CD4-positive, alpha-beta T cell (primary cell): ENCODE measurements at regions not wholly inside any gene's neighbourhood (a gene's known extent, or its start where the extent isn't known, plus 50 kb on each side); places are given as distances from the start of the nearest gene placed in this dataset.

Experiments used
- ATAC-seq: fragments of 200-7000 bp; cut with Tn5 transposase; one replicate; pipeline ENCODE4 v1.10.0; 2022; ENCODE audit warnings: mild to moderate bottlenecking; ENCODE audit not compliant: poor library complexity
- CTCF ChIA-PET: fragments of 350-600 bp; sonication (Branson Sonifier 250); formaldehyde crosslinking; loops from one replicate; lab custom pipeline; 2021; ENCODE audit warnings: antibody characterized with exemption, inconsistent platforms; lab: Charles Lee
- POLR2A ChIA-PET: fragments of 350-600 bp; sonication (Branson Sonifier 250); formaldehyde crosslinking; loops from one replicate; lab custom pipeline; 2021; ENCODE audit warnings: antibody characterized with exemption, inconsistent platforms; lab: Charles Lee
- DNase-seq, 14 experiments: peaks; one replicate each; pipeline ENCODE4 v3.0.0-alpha.2; 2013 to 2020; ENCODE audit warnings: mixed read lengths in 2 of 14
- H3K27ac ChIP-seq, 2 donors: one replicate each; pipeline versions ENCODE4 v1.5.1 to v1.7.0; 2013; ENCODE audit warnings: low read length in 2 of 2, low read depth in 1 of 2, mild to moderate bottlenecking in 1 of 2
- H3K27me3 ChIP-seq, 2 experiments: 1 replicate in 1 of 2; 2 replicates in 1 of 2; pipeline versions ENCODE4 v1.6.1 to v1.7.0; 2013; ENCODE audit warnings: low read length in 2 of 2, control low read depth in 1 of 2, mild to moderate bottlenecking in 1 of 2, moderate library complexity in 1 of 2; ENCODE audit not compliant: insufficient read depth in 2 of 2, control insufficient read depth in 1 of 2
- H3K36me3 ChIP-seq: one replicate; pipeline ENCODE4 v1.6.1; 2013; ENCODE audit warnings: low read length, control low read depth; ENCODE audit not compliant: insufficient read depth
- H3K4me1 ChIP-seq: one replicate; pipeline ENCODE4 v1.6.1; 2013; ENCODE audit warnings: low read length, control low read depth; ENCODE audit not compliant: insufficient read depth
- H3K4me3 ChIP-seq: one replicate; pipeline ENCODE4 v1.5.1; 2013; ENCODE audit warnings: mild to moderate bottlenecking, low read length, moderate library complexity
- H3K9me3 ChIP-seq, 2 experiments: 1 replicate in 1 of 2; 2 replicates in 1 of 2; pipeline versions ENCODE4 v1.6.1 to v1.7.0; 2013; ENCODE audit warnings: low read length in 2 of 2, mild to moderate bottlenecking in 2 of 2, control low read depth in 1 of 2, moderate library complexity in 1 of 2; ENCODE audit not compliant: control insufficient read depth in 1 of 2, insufficient read depth in 1 of 2
- H3K27ac Mint-ChIP-seq: one replicate; pipeline ENCODE4 v1.8.0; 2020; ENCODE audit warnings: mixed read lengths
- H3K27me3 Mint-ChIP-seq: one replicate; pipeline ENCODE4 v1.8.0; 2021; ENCODE audit warnings: mixed read lengths
- H3K36me3 Mint-ChIP-seq: one replicate; pipeline ENCODE4 v1.8.0; 2021; ENCODE audit warnings: low read depth, mixed read lengths
- H3K4me1 Mint-ChIP-seq: one replicate; pipeline ENCODE4 v1.8.0; 2021; ENCODE audit warnings: low read depth, mixed read lengths
- H3K4me3 Mint-ChIP-seq: one replicate; pipeline ENCODE4 v1.8.0; 2020; ENCODE audit warnings: mild to moderate bottlenecking, mixed read lengths
- H3K9me3 Mint-ChIP-seq: one replicate; pipeline ENCODE4 v1.8.0; 2020; ENCODE audit warnings: mixed read lengths
- CTCF ChIP-seq: fragments of 200-600 bp; IDR thresholded peaks from one replicate; pipeline ENCODE4 v1.8.0; 2022; ENCODE audit warnings: antibody characterized with exemption, mild to moderate bottlenecking
- intact Hi-C, 2 experiments: fragments of 100-400 bp; cut with DNase I in 1 of 2; cut with micrococcal nuclease in 1 of 2; formaldehyde crosslinking; loops; one replicate each; pipeline versions ENCODE4 v1.15.1 to v1.9.0; 2023 to 2025; cut with DNase I, micrococcal nuclease

GRCh38 chr12:96140174-96140573 is 54.0 kb upstream of the ELK3 start:
- Mint-ChIP-seq H3K36me3 (no peaks in the 10 kb centered on the region), H3K27ac (no peak overlapping the region), H3K4me3 (no peak overlapping the region), H3K9me3 (no peaks in the 10 kb centered on the region), H3K4me1 (peaks cover 29% of the 10 kb centered on the region), H3K27me3 (no peaks in the 10 kb centered on the region)
- CTCF ChIA-PET: no interaction called here
- Histone ChIP-seq H3K9me3 (no peaks in the 10 kb centered on the region), H3K27me3 (no peaks in the 10 kb centered on the region), H3K4me1 (peaks cover 24% of the 10 kb centered on the region), H3K27ac (no peak overlapping the region), H3K36me3 (no peaks in the 10 kb centered on the region), H3K4me3 (no peak overlapping the region)
- ATAC-seq (no peak), DNase-seq (no peak)
- TF ChIP-seq CTCF: no peak
- POLR2A ChIA-PET: no interaction called here
- intact Hi-C loops: loop anchor here in 1 of 2 experiments (5.0 kb wide), 1 partner anchor 57 kb away; no protein-coding TSS in a partner anchor

GRCh38 chr12:96141216-96141912 is 52.8 kb upstream of the ELK3 start:
- Mint-ChIP-seq H3K27ac (no peak overlapping the region), H3K36me3 (no peaks in the 10 kb centered on the region), H3K4me3 (no peak overlapping the region), H3K27me3 (no peaks in the 10 kb centered on the region), H3K4me1 (peaks cover 25% of the 10 kb centered on the region), H3K9me3 (no peaks in the 10 kb centered on the region)
- no peak overlapping the region for H3K27ac ChIP-seq
- H3K9me3 ChIP-seq: no peaks in the 10 kb centered on the region
- H3K27me3 ChIP-seq: no peaks in the 10 kb centered on the region
- ChIA-PET CTCF (interaction anchor here (0.9 kb wide), 1 partner anchor 37 kb away, joined by 3 read pairs; no protein-coding TSS in a partner anchor), POLR2A (no interaction called here)
- intact Hi-C loops: loop anchor here in 1 of 2 experiments (5.0 kb wide), 1 partner anchor 56 kb away; no protein-coding TSS in a partner anchor
- peaks cover 24% of the 10 kb centered on the region for H3K4me1 ChIP-seq
- no peaks in the 10 kb centered on the region for H3K36me3 ChIP-seq
- DNase-seq (no peak), ATAC-seq (no peak)
- H3K4me3 ChIP-seq: no peak overlapping the region
- TF ChIP-seq CTCF: no peak

GRCh38 chr12:96143392-96143791 is 50.8 kb upstream of the ELK3 start:
- Mint-ChIP-seq H3K9me3 (no peaks in the 10 kb centered on the region), H3K4me1 (peaks cover 25% of the 10 kb centered on the region), H3K4me3 (peak overlapping the region; percentile 5), H3K27ac (peak overlapping the region; percentile 15), H3K36me3 (no peaks in the 10 kb centered on the region), H3K27me3 (no peaks in the 10 kb centered on the region)
- H3K4me1 ChIP-seq: peaks cover 24% of the 10 kb centered on the region
- H3K27me3 ChIP-seq: no peaks in the 10 kb centered on the region
- ATAC-seq (no peak), DNase-seq (peak in 4 of 14 experiments; percentile 29 to 42 (median 34))
- H3K9me3 ChIP-seq: no peaks in the 10 kb centered on the region
- POLR2A ChIA-PET: interaction anchor here (1.0 kb wide), 1 partner anchor 67 kb away, joined by 3 read pairs; no protein-coding TSS in a partner anchor
- peak overlapping the region in 1 of 2 donors; percentile 6 for H3K27ac ChIP-seq
- H3K36me3 ChIP-seq: no peaks in the 10 kb centered on the region
- CTCF ChIA-PET: no interaction called here
- intact Hi-C loops: loop anchor here in 1 of 2 experiments (5.0 kb wide), 1 partner anchor 54 kb away; no protein-coding TSS in a partner anchor
- no peak for TF ChIP-seq CTCF
- peak overlapping the region; percentile 6 for H3K4me3 ChIP-seq
